SU-DHL-6 (cell line): ENCODE measurements at regions not wholly inside any gene's neighbourhood (a gene's known extent, or its start where the extent isn't known, plus 50 kb on each side); places are given as distances from the start of the nearest gene placed in this dataset.

ENCODE experiments used
- H2AFZ ChIP-seq: fragments of 200-600 bp; sonication (generic); 2 replicates; pipeline ENCODE4 v1.6.1; 2014; ENCODE audit warnings: low read depth, mild to moderate bottlenecking, moderate library complexity, mixed read lengths, antibody characterized with exemption, low read length; ENCODE audit not compliant: severe bottlenecking
- H3F3A ChIP-seq: fragments of 200-600 bp; shearing (Covaris generic); 2 replicates; pipeline ENCODE4 v1.6.0; 2016; ENCODE audit warnings: antibody characterized with exemption, mild to moderate bottlenecking; ENCODE audit not compliant: insufficient read depth
- H3K27ac ChIP-seq: fragments of 200-600 bp; sonication (generic); 2 replicates; pipeline ENCODE4 v1.5.1; 2016; ENCODE audit warnings: low read depth, mild to moderate bottlenecking, low read length, moderate library complexity, mixed read lengths
- H3K27me3 ChIP-seq: fragments of 200-600 bp; sonication (generic), shearing (Covaris generic); 2 replicates; pipeline ENCODE4 v1.6.0; 2014; ENCODE audit warnings: mild to moderate bottlenecking, low read length
- H3K36me3 ChIP-seq: fragments of 200-600 bp; sonication (generic); 2 replicates; pipeline ENCODE4 v1.6.1; 2014; ENCODE audit warnings: mild to moderate bottlenecking, low read length, mixed read lengths
- H3K4me2 ChIP-seq: fragments of 300-600, 200-600 bp; shearing (Covaris generic), sonication (generic); 2 replicates; pipeline ENCODE4 v1.6.0; 2014; ENCODE audit warnings: low read length, low read depth, mild to moderate bottlenecking; ENCODE audit not compliant: poor library complexity, severe bottlenecking
- H3K4me3 ChIP-seq: fragments of 200-600 bp; sonication (generic); 2 replicates; pipeline ENCODE4 v1.5.1; 2014; ENCODE audit warnings: antibody characterized with exemption, low read length, mild to moderate bottlenecking, mixed read lengths; ENCODE audit not compliant: insufficient read depth, poor library complexity, severe bottlenecking
- H3K79me2 ChIP-seq: fragments of 200-600 bp; sonication (generic); 2 replicates; pipeline ENCODE4 v1.6.1; 2014; ENCODE audit warnings: mild to moderate bottlenecking, low read length, moderate library complexity; ENCODE audit not compliant: insufficient read depth
- H3K9ac ChIP-seq: fragments of 200-600 bp; sonication (generic); 2 replicates; pipeline ENCODE4 v1.7.0; 2014; ENCODE audit warnings: mild to moderate bottlenecking, low read length
- H3K9me2 ChIP-seq: fragments of 200-600 bp; sonication (generic); replicated peaks from 2 replicates; pipeline ENCODE4 v1.6.1; 2014; ENCODE audit warnings: low read length; ENCODE audit not compliant: insufficient read depth
- H3K9me3 ChIP-seq: fragments of 200-600 bp; sonication (generic); 2 replicates; pipeline ENCODE4 v1.6.1; 2014; ENCODE audit warnings: low read length, mixed read lengths; ENCODE audit not compliant: insufficient read depth
- H4K20me1 ChIP-seq: fragments of 200-600 bp; sonication (generic); 2 replicates; pipeline ENCODE4 v1.6.1; 2014; ENCODE audit warnings: low read depth, mild to moderate bottlenecking, antibody characterized with exemption, low read length, moderate library complexity, mixed read lengths
- CTCF ChIP-seq: fragments of 200-600 bp; sonication (generic); IDR thresholded peaks from one replicate; pipeline ENCODE4 v1.5.1; 2017; ENCODE audit warnings: antibody characterized with exemption, mild to moderate bottlenecking, low read length, moderate library complexity; ENCODE audit not compliant: insufficient read depth, poor library complexity, severe bottlenecking
- EZH2phosphoT487 ChIP-seq: fragments of 200-600 bp; sonication (generic), shearing (Covaris generic); conservative IDR thresholded peaks from 2 replicates; pipeline ENCODE4 v1.6.1; 2018; ENCODE audit warnings: mild to moderate bottlenecking, antibody characterized with exemption, low read length, moderate library complexity, mixed read lengths

- H3K36me3 ChIP-seq = no peaks in the 10 kb centered on the region
- H3F3A ChIP-seq = no peaks in the 10 kb centered on the region
- no peak for TF ChIP-seq CTCF
- TF ChIP-seq EZH2phosphoT487 = no peak
- H3K4me3 ChIP-seq = no peak overlapping the region
- H3K9me3 ChIP-seq = no peaks in the 10 kb centered on the region
- no peak overlapping the region for H3K9ac ChIP-seq
- H3K9me2 ChIP-seq = no peaks in the 10 kb centered on the region
- no peak overlapping the region for H3K4me2 ChIP-seq
- H3K27ac ChIP-seq = no peak overlapping the region
- no peaks in the 10 kb centered on the region for H4K20me1 ChIP-seq
- no peaks in the 10 kb centered on the region for H3K79me2 ChIP-seq
- no peaks in the 10 kb centered on the region for H3K27me3 ChIP-seq
- H2AFZ ChIP-seq = no peak overlapping the region
Measured at GRCh38 chr2:15751477-15751876, 159.8 kb downstream of the DDX1 start.

GRCh38 chr2:15752552-15753232 is 161.0 kb downstream of the DDX1 start:
- no peak overlapping the region for H2AFZ ChIP-seq
- H3K9me3 ChIP-seq = no peaks in the 10 kb centered on the region
- H3K4me2 ChIP-seq = no peak overlapping the region
- H3K27me3 ChIP-seq = no peaks in the 10 kb centered on the region
- H3K79me2 ChIP-seq = no peaks in the 10 kb centered on the region
- H3K9ac ChIP-seq = no peak overlapping the region
- H4K20me1 ChIP-seq = no peaks in the 10 kb centered on the region
- no peaks in the 10 kb centered on the region for H3F3A ChIP-seq
- H3K9me2 ChIP-seq = no peaks in the 10 kb centered on the region
- no peak for TF ChIP-seq EZH2phosphoT487
- TF ChIP-seq CTCF = no peak
- no peaks in the 10 kb centered on the region for H3K36me3 ChIP-seq
- no peak overlapping the region for H3K27ac ChIP-seq
- H3K4me3 ChIP-seq = no peak overlapping the region

GRCh38 chr2:15753233-15753798 is 161.6 kb downstream of the DDX1 start:
- no peak for TF ChIP-seq CTCF
- no peak for TF ChIP-seq EZH2phosphoT487
- Histone ChIP-seq H3K36me3 (no peaks in the 10 kb centered on the region), H3K4me2 (no peak overlapping the region), H2AFZ (no peak overlapping the region), H3F3A (no peaks in the 10 kb centered on the region), H3K4me3 (no peak overlapping the region), H3K9me2 (no peaks in the 10 kb centered on the region), H4K20me1 (no peaks in the 10 kb centered on the region), H3K9me3 (no peaks in the 10 kb centered on the region), H3K27me3 (no peaks in the 10 kb centered on the region), H3K79me2 (no peaks in the 10 kb centered on the region), H3K27ac (no peak overlapping the region), H3K9ac (no peak overlapping the region)
